ENCODE measurements at regions not wholly inside any gene's neighbourhood (a gene's known extent, or its start where the extent isn't known, plus 50 kb on each side); places are given as distances from the start of the nearest gene placed in this dataset.
"Not testable (repeated sequence)": the region's sequence is repeated elsewhere in the genome, so short reads cannot be mapped to it uniquely, and the experiment has no call there.

GRCh38 chr4:11130195-11130970, 298.3 kb downstream of the HS3ST1 start:
- DNase-seq (ENCODE audit: low read depth) = peak; percentile 7

DNA sequence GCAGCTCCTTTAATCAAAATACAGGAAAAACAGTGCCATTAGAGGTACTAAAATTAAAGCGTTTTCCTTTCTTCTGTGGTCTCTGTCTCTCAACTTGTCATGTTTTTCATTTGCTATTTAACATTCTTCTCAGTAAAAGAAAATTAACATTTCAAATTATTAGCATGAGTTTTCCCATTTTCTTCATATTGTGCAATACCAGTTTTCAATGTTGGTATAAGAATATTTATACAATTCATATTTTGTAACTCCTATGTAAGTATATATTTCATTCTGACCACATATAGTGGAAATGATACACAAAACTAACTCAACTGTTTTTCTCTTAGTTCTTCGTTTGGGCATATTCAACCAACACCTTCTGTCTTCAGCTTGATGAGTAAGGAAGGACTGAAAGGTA, 308.3 kb downstream of the HS3ST1 start:
- no peak for DNase-seq (ENCODE audit: low read depth)

GRCh38 chr4:11119474-11119873, 309.2 kb downstream of the HS3ST1 start:
- no peak for DNase-seq (ENCODE audit: low read depth)

DNA sequence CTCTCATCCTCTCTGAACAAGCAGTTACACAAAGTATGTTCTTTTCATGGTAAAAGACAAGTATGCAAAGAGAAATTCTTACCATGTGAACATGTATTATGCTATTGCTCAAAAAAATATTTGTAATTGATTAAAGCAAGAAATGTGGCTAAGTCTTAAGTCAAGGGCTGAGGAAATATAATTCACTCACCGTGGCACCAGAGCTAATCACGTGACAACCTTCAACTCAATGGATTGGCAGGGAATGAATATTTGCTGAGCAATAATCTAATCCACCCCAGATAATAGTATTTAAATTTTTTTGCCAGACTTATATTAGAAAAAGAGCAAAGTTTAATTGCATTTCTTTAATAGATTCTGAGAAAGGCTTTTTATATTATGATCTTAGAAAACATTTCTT, 310.2 kb downstream of the HS3ST1 start:
- DNase-seq (ENCODE audit: low read depth) = no peak

DNA sequence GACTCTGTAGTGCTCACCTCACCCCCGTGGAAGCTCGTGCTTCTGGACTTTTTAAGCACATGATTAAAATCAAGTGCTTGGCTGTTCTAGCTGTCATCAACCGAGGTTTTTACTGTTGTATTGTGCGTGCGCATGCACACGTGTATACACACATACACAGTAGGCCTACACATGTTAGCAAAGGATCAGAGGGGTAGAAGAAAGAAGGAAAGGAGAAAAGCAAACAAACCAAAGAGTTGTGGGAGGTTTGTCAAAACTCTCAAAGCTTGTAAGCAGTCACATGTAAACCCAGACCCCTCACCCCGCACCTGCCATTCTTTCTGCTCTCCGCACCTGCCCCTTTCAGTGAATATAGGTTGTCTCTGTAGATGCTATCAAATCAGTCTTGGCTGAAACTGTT, 311.8 kb downstream of the HS3ST1 start:
- DNase-seq (ENCODE audit: low read depth) = no peak

GRCh38 chr4:11111876-11112275, 316.8 kb downstream of the HS3ST1 start:
- no peak for DNase-seq (ENCODE audit: low read depth)

- no peak for DNase-seq (ENCODE audit: low read depth)
Measured at GRCh38 chr4:11111370-11111769, 317.3 kb downstream of the HS3ST1 start.

DNA sequence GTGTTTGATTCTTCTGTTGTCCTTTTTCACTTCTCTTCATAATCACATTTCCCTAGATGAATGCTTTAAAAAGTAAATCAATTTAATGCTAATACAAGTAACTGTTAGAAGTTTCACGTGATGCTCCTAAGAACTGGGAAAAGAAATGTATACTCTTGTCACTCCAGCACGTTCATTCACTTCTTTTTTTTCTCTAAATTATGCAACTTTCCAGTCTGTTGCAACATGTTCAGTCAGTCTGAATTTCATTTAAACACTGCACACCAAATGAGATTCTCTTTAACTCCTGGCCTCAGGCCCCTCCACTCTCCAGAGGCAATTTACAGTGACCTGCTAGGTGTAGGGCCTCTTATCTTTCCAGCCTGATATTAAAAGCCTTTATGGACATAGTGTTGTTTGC, 321.9 kb downstream of the HS3ST1 start:
- DNase-seq (ENCODE audit: low read depth) = no peak

- no peak for DNase-seq (ENCODE audit: low read depth)
Measured at GRCh38 chr4:11106190-11106589, 322.5 kb downstream of the HS3ST1 start.

GRCh38 chr4:11105715-11106114, 323.0 kb downstream of the HS3ST1 start:
- DNase-seq (ENCODE audit: low read depth) = no peak

DNA sequence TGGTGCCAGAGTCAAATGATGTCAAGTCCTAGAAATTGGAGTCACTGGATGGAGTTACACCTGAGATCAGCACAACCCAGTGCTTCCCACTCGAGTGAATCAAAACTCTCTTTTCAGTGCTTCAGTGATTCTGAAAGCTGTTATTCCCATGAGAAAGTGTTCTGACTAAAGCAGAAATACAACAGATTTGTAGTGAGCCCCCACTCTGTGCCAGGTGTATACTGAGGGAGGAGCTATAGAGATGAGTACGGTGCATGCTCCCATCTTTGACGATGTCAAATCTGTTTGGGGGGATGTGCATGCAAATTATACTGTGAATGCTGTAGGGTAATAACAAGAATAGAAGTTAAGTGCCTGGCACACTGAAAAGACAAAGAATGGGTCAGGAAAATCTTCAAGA, 330.2 kb downstream of the HS3ST1 start:
- no peak for DNase-seq (ENCODE audit: low read depth)

- no peak for DNase-seq (ENCODE audit: low read depth)
Measured at GRCh38 chr4:11097725-11098124, 331.0 kb downstream of the HS3ST1 start.

DNA sequence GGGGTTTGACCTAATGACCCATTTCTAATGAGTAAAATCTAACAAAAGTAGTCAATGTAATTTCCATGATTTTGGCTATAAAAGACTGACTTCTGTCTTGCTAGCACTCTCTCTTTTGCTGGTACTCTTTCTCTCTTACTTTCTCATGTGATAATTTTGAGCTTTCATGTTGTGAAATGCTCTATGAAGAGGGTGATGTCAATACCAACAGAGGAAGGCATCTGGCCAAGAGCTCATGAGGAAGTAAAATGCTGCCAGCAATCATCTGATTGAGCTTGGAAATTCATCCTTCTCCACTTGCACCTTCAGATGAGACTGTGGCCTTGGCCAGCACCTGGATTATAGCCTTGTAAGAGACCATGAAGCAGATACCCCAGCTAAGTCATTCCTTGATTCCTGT, 347.7 kb downstream of the HS3ST1 start:
- no peak for DNase-seq (ENCODE audit: low read depth)

- DNase-seq (ENCODE audit: low read depth) = no peak
Measured at GRCh38 chr4:11079171-11079570, 349.5 kb downstream of the HS3ST1 start.

DNA sequence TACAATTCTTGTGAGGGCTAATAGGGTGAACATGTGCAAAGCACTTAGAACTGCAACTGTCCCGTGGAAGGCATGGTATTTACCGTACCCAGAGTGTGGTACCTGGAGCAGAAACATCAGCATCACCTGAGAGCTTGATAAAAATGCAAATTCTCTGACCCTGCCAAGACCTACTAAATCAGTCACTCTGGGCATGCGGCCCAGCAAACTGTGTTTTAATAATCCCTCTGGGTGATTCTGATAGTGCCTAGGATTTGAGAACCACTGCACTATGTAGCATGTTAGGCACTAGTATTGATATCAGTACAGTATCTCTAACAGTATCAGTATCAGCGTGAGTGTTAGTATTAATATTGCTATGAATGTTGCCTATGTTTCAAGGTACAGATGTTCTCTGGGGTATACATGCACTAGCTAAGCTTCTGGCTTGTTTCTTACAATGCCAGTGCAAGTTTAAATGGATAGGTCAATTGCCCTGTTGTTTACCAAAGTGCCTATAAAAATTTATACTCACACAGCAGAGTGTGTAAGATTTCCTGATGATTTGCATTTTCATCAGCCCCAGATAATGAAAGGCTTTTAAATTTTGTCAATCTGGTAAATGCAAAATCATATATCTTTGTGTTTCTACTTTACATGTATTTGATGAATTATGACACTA, 354.0 kb downstream of the HS3ST1 start:
- no peak for DNase-seq (ENCODE audit: low read depth)

DNA sequence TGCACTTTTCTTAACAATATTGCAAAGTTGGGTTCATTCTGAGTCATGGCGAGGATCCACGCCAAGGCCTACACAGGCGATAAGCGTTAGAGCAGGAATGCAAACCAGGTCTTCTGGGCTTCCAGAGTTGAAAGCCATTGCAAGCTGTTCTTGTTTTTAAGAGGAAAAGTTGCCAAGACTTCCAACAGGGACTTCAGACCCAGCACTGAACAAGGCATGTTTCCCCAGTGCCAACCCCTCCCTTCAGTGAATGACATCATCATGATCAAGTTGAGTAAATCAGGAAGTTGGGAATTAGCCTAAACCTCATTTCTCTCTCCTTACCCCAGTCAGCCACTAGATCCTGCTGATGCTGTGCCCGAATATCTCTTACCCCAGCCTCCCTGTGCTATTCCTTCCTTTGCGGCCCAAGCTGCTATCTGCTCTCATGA, 355.1 kb downstream of the HS3ST1 start:
- peak; percentile 21 for DNase-seq (ENCODE audit: low read depth)

GRCh38 chr4:11072999-11073398, 355.7 kb downstream of the HS3ST1 start:
- no peak for DNase-seq (ENCODE audit: low read depth)

DNA sequence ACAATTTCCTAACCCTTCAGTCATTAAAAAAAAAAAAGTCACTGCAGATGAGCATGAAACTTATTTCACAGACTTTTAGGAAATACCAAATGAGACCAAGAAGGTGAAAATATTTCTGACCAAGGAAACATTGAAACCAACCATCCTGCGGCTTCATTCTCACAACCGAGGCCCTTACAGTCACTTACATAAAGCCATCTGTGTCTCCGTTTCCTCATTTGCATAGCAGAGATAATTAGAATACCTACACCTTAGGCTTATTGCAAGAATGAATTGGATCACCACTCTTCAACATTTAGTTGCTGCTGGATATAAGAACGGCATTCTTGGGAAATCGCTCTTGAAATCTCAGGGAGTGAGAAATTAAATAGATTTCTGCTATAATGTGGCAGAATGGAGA, 356.2 kb downstream of the HS3ST1 start:
- DNase-seq (ENCODE audit: low read depth) = no peak

GRCh38 chr4:11070813-11071212, 357.9 kb downstream of the HS3ST1 start:
- no peak for DNase-seq (ENCODE audit: low read depth)

- DNase-seq (ENCODE audit: low read depth) = no peak
Measured at GRCh38 chr4:11069581-11070211, 359.0 kb downstream of the HS3ST1 start.

- DNase-seq (ENCODE audit: low read depth) = no peak
Measured at GRCh38 chr4:11069083-11069482, 359.6 kb downstream of the HS3ST1 start.

GRCh38 chr4:11066584-11066983, 362.1 kb downstream of the HS3ST1 start:
- DNase-seq (ENCODE audit: low read depth) = not testable (repeated sequence)

DNA sequence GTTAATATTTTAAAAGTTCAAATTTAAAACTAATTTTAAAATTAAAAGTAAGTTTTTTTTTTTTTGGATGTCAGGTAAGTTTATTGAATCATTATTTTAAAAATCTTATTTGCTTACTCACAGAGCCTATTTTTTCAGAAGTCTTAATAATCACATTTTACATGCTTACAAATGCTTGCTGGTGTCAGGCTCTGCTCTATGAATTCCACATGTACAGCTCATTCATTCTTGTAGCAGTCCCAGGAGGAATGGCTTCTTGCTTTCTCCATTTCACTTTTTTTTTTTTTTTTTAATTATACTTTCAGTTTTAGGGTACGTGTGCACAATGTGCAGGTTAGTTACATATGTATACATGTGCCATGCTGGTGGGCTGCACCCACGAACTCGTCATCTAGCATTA, 368.1 kb downstream of the HS3ST1 start:
- not testable (repeated sequence) for DNase-seq (ENCODE audit: low read depth)
